Hepatocyte (in vitro differentiated cells): ENCODE measurements at regions not wholly inside any gene's neighbourhood (a gene's known extent, or its start where the extent isn't known, plus 50 kb on each side); places are given as distances from the start of the nearest gene placed in this dataset.

Experiments used
- DNase-seq: peaks from one replicate; pipeline ENCODE4 v3.0.0-alpha.2; 2016; ENCODE audit warnings: low spot score
- H2AFZ ChIP-seq: fragments of 200-600 bp; sonication (generic); 2 replicates; pipeline ENCODE4 v1.6.0; 2016; ENCODE audit warnings: antibody characterized with exemption, mild to moderate bottlenecking
- H3K27ac ChIP-seq: fragments of 200-600 bp; sonication (generic); 2 replicates; pipeline ENCODE4 v1.5.1; 2016; ENCODE audit warnings: mild to moderate bottlenecking
- H3K27me3 ChIP-seq: fragments of 200-600 bp; sonication (generic); 2 replicates; pipeline ENCODE4 v1.6.1; 2016
- H3K36me3 ChIP-seq: fragments of 200-600 bp; sonication (generic); replicated peaks from 2 replicates; pipeline ENCODE4 v1.5.1; 2016; ENCODE audit warnings: low read depth; ENCODE audit not compliant: insufficient read depth
- H3K4me1 ChIP-seq: fragments of 200-600 bp; sonication (generic); 2 replicates; pipeline ENCODE4 v1.5.1; 2016; ENCODE audit warnings: mild to moderate bottlenecking, moderate library complexity; ENCODE audit not compliant: insufficient read depth
- H3K4me2 ChIP-seq: fragments of 200-600 bp; sonication (generic); 2 replicates; pipeline ENCODE4 v1.6.0; 2016
- H3K4me3 ChIP-seq: fragments of 200-600 bp; sonication (generic); 2 replicates; pipeline ENCODE4 v1.5.1; 2016; ENCODE audit warnings: mild to moderate bottlenecking
- H3K79me2 ChIP-seq: fragments of 200-600 bp; sonication (generic); 2 replicates; pipeline ENCODE4 v1.6.0; 2017; ENCODE audit warnings: mild to moderate bottlenecking
- H3K9me2 ChIP-seq: fragments of 200-600 bp; sonication (generic); replicated peaks from 2 replicates; pipeline ENCODE4 v1.6.0; 2017; ENCODE audit warnings: mild to moderate bottlenecking; ENCODE audit not compliant: insufficient read depth
- H3K9me3 ChIP-seq: fragments of 200-600 bp; sonication (generic); 2 replicates; pipeline ENCODE4 v1.5.1; 2016; ENCODE audit warnings: low read depth, mild to moderate bottlenecking
- H4K20me1 ChIP-seq: fragments of 200-600 bp; sonication (generic); 2 replicates; pipeline ENCODE4 v1.6.0; 2016; ENCODE audit warnings: mild to moderate bottlenecking; ENCODE audit not compliant: insufficient read depth, poor library complexity, severe bottlenecking
- CTCF ChIP-seq: fragments of 200-600 bp; sonication (generic); IDR thresholded peaks from 2 replicates; pipeline ENCODE4 v1.5.1; 2016; ENCODE audit warnings: antibody characterized with exemption, mild to moderate bottlenecking; ENCODE audit not compliant: poor library complexity
- EZH2 ChIP-seq: fragments of 200-600 bp; sonication (generic); IDR thresholded peaks from 2 replicates; pipeline ENCODE4 v1.6.1; 2016; ENCODE audit warnings: antibody characterized with exemption, mild to moderate bottlenecking, borderline replicate concordance
- EZH2phosphoT487 ChIP-seq: fragments of 200-600 bp; sonication (generic); IDR thresholded peaks from one replicate; pipeline ENCODE4 v1.6.1; 2018; ENCODE audit warnings: antibody characterized with exemption, mild to moderate bottlenecking, low read depth, moderate library complexity; ENCODE audit not compliant: unreplicated experiment, severe bottlenecking
- WGBS: methylation state at CpG from one replicate; pipeline ENCODE4 v1.1.6; 2016; ENCODE audit warnings: low lambda C conversion rate; ENCODE audit errors: missing lambda C conversion rate; 5-methylcytosine and 5-hydroxymethylcytosine counted together

GRCh38 chr1:29959356-29959755 lies 723.0 kb downstream of the PTPRU start:
- 91% methylated on average over 4 of the region's 4 CpGs for WGBS
- H3K9me2 ChIP-seq = no peaks in the 10 kb centered on the region

GRCh38 chr1:29958271-29958670 lies 721.9 kb downstream of the PTPRU start:
- no peak for DNase-seq
- H3K9me2 ChIP-seq = no peaks in the 10 kb centered on the region
- no peaks in the 10 kb centered on the region for H3K36me3 ChIP-seq
- H3K4me3 ChIP-seq = no peak overlapping the region
- 90% methylated on average over 5 of the region's 5 CpGs for WGBS
- no peaks in the 10 kb centered on the region for H3K9me3 ChIP-seq
- no peak overlapping the region for H3K4me2 ChIP-seq
- TF ChIP-seq EZH2 (no peak), EZH2phosphoT487 (no peak), CTCF (no peak)
- no peaks in the 10 kb centered on the region for H3K79me2 ChIP-seq
- H4K20me1 ChIP-seq = no peaks in the 10 kb centered on the region
- H3K27me3 ChIP-seq = no peaks in the 10 kb centered on the region
- no peak overlapping the region for H2AFZ ChIP-seq
- H3K27ac ChIP-seq = no peak overlapping the region
- H3K4me1 ChIP-seq = no peaks in the 10 kb centered on the region

More at GRCh38 chr1:29959356-29959755, 723.0 kb downstream of the PTPRU start:
- TF ChIP-seq EZH2phosphoT487 (no peak), EZH2 (no peak), CTCF (no peak)
- H3K27me3 ChIP-seq = no peaks in the 10 kb centered on the region
- no peak overlapping the region for H3K27ac ChIP-seq
- H3K4me1 ChIP-seq = no peaks in the 10 kb centered on the region
- H3K4me3 ChIP-seq = no peak overlapping the region
- H3K36me3 ChIP-seq = no peaks in the 10 kb centered on the region
- no peaks in the 10 kb centered on the region for H4K20me1 ChIP-seq
- H3K4me2 ChIP-seq = no peak overlapping the region
- no peak for DNase-seq
- H2AFZ ChIP-seq = no peak overlapping the region
- no peaks in the 10 kb centered on the region for H3K9me3 ChIP-seq
- no peaks in the 10 kb centered on the region for H3K79me2 ChIP-seq

DNA sequence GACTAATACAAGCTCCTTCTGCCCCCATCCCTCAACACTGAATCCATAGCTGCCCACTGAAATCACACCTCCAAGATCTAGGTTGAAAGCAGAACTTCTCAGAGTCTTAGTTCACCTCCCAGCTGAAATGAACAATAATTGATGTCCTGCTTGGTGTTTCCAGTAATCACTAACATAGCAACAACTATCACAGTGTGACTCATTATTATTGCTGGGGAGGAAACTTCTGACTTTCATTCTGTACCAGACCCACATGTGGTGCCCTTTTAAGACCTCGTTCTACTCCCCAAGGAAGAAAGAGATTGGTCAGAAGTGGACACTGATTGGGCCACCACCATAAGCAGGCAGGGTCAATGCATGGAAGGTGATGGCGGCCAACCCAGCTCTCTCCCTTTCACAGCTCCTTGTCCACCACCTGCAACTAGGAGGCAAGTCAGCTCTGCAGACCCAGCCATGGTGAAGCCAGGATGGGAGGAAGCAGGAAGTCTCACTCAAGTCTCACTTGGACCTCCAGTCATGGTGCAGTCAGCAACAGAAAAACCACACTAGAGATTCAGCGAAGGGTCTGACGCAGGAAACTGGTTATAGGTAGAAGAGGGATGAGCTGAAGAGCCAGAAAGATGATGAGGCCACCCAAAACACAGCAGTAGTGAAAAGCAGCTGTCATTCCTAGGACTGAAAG lies 720.2 kb downstream of the PTPRU start:
- Histone ChIP-seq H4K20me1 (no peaks in the 10 kb centered on the region), H2AFZ (no peak overlapping the region), H3K4me1 (no peaks in the 10 kb centered on the region), H3K27me3 (no peaks in the 10 kb centered on the region), H3K4me3 (no peak overlapping the region), H3K9me3 (no peaks in the 10 kb centered on the region), H3K27ac (no peak overlapping the region), H3K9me2 (no peaks in the 10 kb centered on the region), H3K36me3 (no peaks in the 10 kb centered on the region), H3K79me2 (no peaks in the 10 kb centered on the region), H3K4me2 (no peak overlapping the region)
- DNase-seq = no peak
- TF ChIP-seq EZH2phosphoT487 (no peak), CTCF (no peak), EZH2 (no peak)
- 82% methylated on average over 4 of the region's 4 CpGs for WGBS
